ENCODE measurements at regions not wholly inside any gene's neighbourhood (a gene's known extent, or its start where the extent isn't known, plus 50 kb on each side); places are given as distances from the start of the nearest gene placed in this dataset.

- TF ChIP-seq POLR2AphosphoS5 (IDR thresholded peaks at IDR 0.05) = no peak
- TF ChIP-seq EP300 (IDR thresholded peaks at IDR 0.05; ENCODE audit: low read depth) = no peak
- TF ChIP-seq POLR2A (IDR thresholded peaks at IDR 0.05) = no peak
- TF ChIP-seq CTCF (IDR thresholded peaks at IDR 0.05) = no peak
- 80% methylated on average over 1 of the region's 1 CpG; no CpG with 5 or more reads in 1 of the 2 donors for WGBS, 2 donors (ENCODE audit: low coverage in 1 of 2)
- intact Hi-C loops (cut with DNase I; ENCODE audit: low total_unique reads) = no loop called here
Observed at GRCh38 chr20:7237251-7237650, 469.8 kb downstream of the BMP2 start.

GRCh38 chr20:7240490-7240889 lies 473.0 kb downstream of the BMP2 start:
- in situ Hi-C loops (cut with MboI; ENCODE audit: low pct_ligation_motif_present in 1 of 4, low pct_unique_long_range_greater_than_20kb in 1 of 4, low sequenced_read_pairs in 3 of 4) (no loop called here), intact Hi-C loops (cut with DNase I; ENCODE audit: low total_unique reads) (no loop called here)
- 89 to 100% methylated on average over 2 to 3 of the region's 3 CpGs for WGBS, 2 donors (ENCODE audit: low coverage in 1 of 2)
- TF ChIP-seq EP300 (IDR thresholded peaks at IDR 0.05; ENCODE audit: low read depth) (no peak), POLR2A (IDR thresholded peaks at IDR 0.05) (no peak), CTCF (IDR thresholded peaks at IDR 0.05) (no peak), POLR2AphosphoS5 (IDR thresholded peaks at IDR 0.05) (no peak)
- Histone ChIP-seq H3K9me3 (no peaks in the 10 kb centered on the region), H3K27ac (no peak overlapping the region), H3K27me3 (no peaks in the 10 kb centered on the region), H3K36me3 (no peaks in the 10 kb centered on the region), H3K4me1 (no peaks in the 10 kb centered on the region), H3K4me3 (no peak overlapping the region)
- DNase-seq = no peak

More at GRCh38 chr20:7237251-7237650, 469.8 kb downstream of the BMP2 start:
- H3K36me3 ChIP-seq = no peaks in the 10 kb centered on the region
- H3K4me1 ChIP-seq = no peaks in the 10 kb centered on the region
- no peak overlapping the region for H3K27ac ChIP-seq
- no peak for DNase-seq
- no peaks in the 10 kb centered on the region for H3K27me3 ChIP-seq
- H3K9me3 ChIP-seq = no peaks in the 10 kb centered on the region
- no peak overlapping the region for H3K4me3 ChIP-seq
- in situ Hi-C loops (cut with MboI; ENCODE audit: low pct_ligation_motif_present in 1 of 4, low pct_unique_long_range_greater_than_20kb in 1 of 4, low sequenced_read_pairs in 3 of 4) = no loop called here

- no peak overlapping the region for H3K4me3 ChIP-seq
- in situ Hi-C loops (cut with MboI; ENCODE audit: low pct_ligation_motif_present in 1 of 4, low pct_unique_long_range_greater_than_20kb in 1 of 4, low sequenced_read_pairs in 3 of 4) = no loop called here
- 43 to 44% methylated on average over 4 to 7 of the region's 7 CpGs for WGBS, 2 donors (ENCODE audit: low coverage in 1 of 2)
- TF ChIP-seq CTCF (IDR thresholded peaks at IDR 0.05) = no peak
- TF ChIP-seq EP300 (IDR thresholded peaks at IDR 0.05; ENCODE audit: low read depth) = no peak
- no peaks in the 10 kb centered on the region for H3K36me3 ChIP-seq
- no peak overlapping the region for H3K27ac ChIP-seq
- H3K9me3 ChIP-seq = no peaks in the 10 kb centered on the region
- H3K4me1 ChIP-seq = no peaks in the 10 kb centered on the region
- no peaks in the 10 kb centered on the region for H3K27me3 ChIP-seq
- intact Hi-C loops (cut with DNase I; ENCODE audit: low total_unique reads) = no loop called here
- no peak for DNase-seq
Observed at GRCh38 chr20:7248281-7249201, 481.1 kb downstream of the BMP2 start.

GRCh38 chr20:7250337-7250736 lies 482.9 kb downstream of the BMP2 start:
- WGBS, 2 donors (ENCODE audit: low coverage in 1 of 2) = 67 to 72% methylated on average over 2 of the region's 2 CpGs
- intact Hi-C loops (cut with DNase I; ENCODE audit: low total_unique reads) = no loop called here
- H3K36me3 ChIP-seq = no peaks in the 10 kb centered on the region
- in situ Hi-C loops (cut with MboI; ENCODE audit: low pct_ligation_motif_present in 1 of 4, low pct_unique_long_range_greater_than_20kb in 1 of 4, low sequenced_read_pairs in 3 of 4) = no loop called here
- no peak overlapping the region for H3K4me3 ChIP-seq
- DNase-seq = no peak
- no peaks in the 10 kb centered on the region for H3K27me3 ChIP-seq
- H3K4me1 ChIP-seq = no peaks in the 10 kb centered on the region
- no peaks in the 10 kb centered on the region for H3K9me3 ChIP-seq
- no peak overlapping the region for H3K27ac ChIP-seq
- no peak for TF ChIP-seq EP300 (IDR thresholded peaks at IDR 0.05; ENCODE audit: low read depth)
- no peak for TF ChIP-seq POLR2AphosphoS5 (IDR thresholded peaks at IDR 0.05)
- no peak for TF ChIP-seq CTCF (IDR thresholded peaks at IDR 0.05)
- TF ChIP-seq POLR2A (IDR thresholded peaks at IDR 0.05) = no peak

Measured in transverse colon (tissue), 4 donors.